PC-9 (cell line): ENCODE measurements at regions not wholly inside any gene's neighbourhood (a gene's known extent, or its start where the extent isn't known, plus 50 kb on each side); places are given as distances from the start of the nearest gene placed in this dataset.
"Not testable (repeated sequence)": the region's sequence is repeated elsewhere in the genome, so short reads cannot be mapped to it uniquely, and the experiment has no call there.

Experiments
- BruUV-seq: library from RNA; stranded (reverse); fragments of 400-500 nt; replicated peaks from 2 replicates; lab custom pipeline; 2021; lab: Mats Ljungman, UMichigan
- CTCF ChIA-PET: fragments of 300-600 bp; sonication (Branson Sonifier 250); formaldehyde crosslinking; loops from one replicate; lab custom pipeline; 2022; ENCODE audit warnings: antibody characterized with exemption; lab: Charles Lee
- POLR2A ChIA-PET: fragments of 300-600 bp; sonication (Branson Sonifier 250); formaldehyde crosslinking; loops from one replicate; lab custom pipeline; 2022; ENCODE audit warnings: antibody characterized with exemption; ENCODE audit not compliant: unreplicated experiment; lab: Charles Lee
- DNase-seq, 2 experiments: peaks; one replicate each; pipeline versions ENCODE4 v3.0.0 to v3.0.0-alpha.2; 2015 to 2022; ENCODE audit warnings: mixed read lengths in 1 of 2
- H2AFZ ChIP-seq: fragments of 200-600 bp; sonication (generic); 2 replicates; pipeline ENCODE4 v1.8.1; 2017; ENCODE audit warnings: antibody characterized with exemption
- H3F3A ChIP-seq: fragments of 200-600 bp; sonication (generic); 2 replicates; pipeline ENCODE4 v1.8.1; 2017; ENCODE audit warnings: antibody characterized with exemption, mild to moderate bottlenecking, low read depth; ENCODE audit not compliant: insufficient read depth
- H3K27ac ChIP-seq: fragments of 200-600 bp; sonication (generic); 2 replicates; pipeline ENCODE4 v1.6.1; 2016; ENCODE audit warnings: mixed run types
- H3K27me3 ChIP-seq: fragments of 200-600 bp; sonication (generic); 2 replicates; pipeline ENCODE4 v1.6.1; 2016; ENCODE audit warnings: low read depth, mixed run types; ENCODE audit not compliant: insufficient read depth
- H3K36me3 ChIP-seq: fragments of 200-600 bp; sonication (generic); 2 replicates; pipeline ENCODE4 v1.6.1; 2016; ENCODE audit warnings: low read depth, mixed run types
- H3K4me1 ChIP-seq: fragments of 200-600 bp; sonication (generic); replicated peaks from 2 replicates; pipeline ENCODE4 v1.6.1; 2016; ENCODE audit warnings: mixed run types; ENCODE audit not compliant: insufficient read depth
- H3K4me2 ChIP-seq: fragments of 200-600 bp; sonication (generic); 2 replicates; pipeline ENCODE4 v1.6.1; 2017; ENCODE audit warnings: mixed run types
- H3K4me3 ChIP-seq: fragments of 200-600 bp; sonication (generic); 2 replicates; pipeline ENCODE4 v1.6.1; 2016; ENCODE audit warnings: mixed run types
- H3K79me2 ChIP-seq: fragments of 200-600 bp; sonication (generic); 2 replicates; pipeline ENCODE4 v1.6.1; 2017; ENCODE audit warnings: low read depth, mixed run types
- H3K9me2 ChIP-seq: fragments of 200-600 bp; sonication (generic); 2 replicates; pipeline ENCODE4 v1.8.1; 2017; ENCODE audit warnings: mild to moderate bottlenecking; ENCODE audit not compliant: insufficient read depth
- H3K9me3 ChIP-seq: fragments of 200-600 bp; sonication (generic); 2 replicates; pipeline ENCODE4 v1.8.1; 2016; ENCODE audit warnings: low read depth; ENCODE audit not compliant: insufficient read depth
- H4K20me1 ChIP-seq: fragments of 200-600 bp; sonication (generic); 2 replicates; pipeline ENCODE4 v1.8.1; 2017; ENCODE audit not compliant: insufficient read depth
- CTCF ChIP-seq: fragments of 200-600 bp; sonication (generic); conservative IDR thresholded peaks from 2 replicates; pipeline ENCODE4 v1.6.1; 2017; ENCODE audit warnings: mixed run types, antibody characterized with exemption, mild to moderate bottlenecking, moderate library complexity
- EZH2 ChIP-seq: fragments of 200-600 bp; sonication (generic); IDR thresholded peaks from 2 replicates; pipeline ENCODE4 v1.8.0; 2017; ENCODE audit warnings: antibody characterized with exemption, low read depth
- intact Hi-C: fragments of 100-400 bp; cut with micrococcal nuclease; formaldehyde crosslinking; loops from one replicate; pipeline ENCODE4 v1.10.0; 2022; ENCODE audit not compliant: unreplicated experiment

GRCh38 chr15:25251700-25252390 lies 187.0 kb downstream of the UBE3A start:
- Histone ChIP-seq H3K9me3 (no peaks in the 10 kb centered on the region), H3K79me2 (no peaks in the 10 kb centered on the region), H3K27ac (no peak overlapping the region), H3K36me3 (no peaks in the 10 kb centered on the region), H3K9me2 (no peaks in the 10 kb centered on the region), H3K4me1 (no peaks in the 10 kb centered on the region), H3K4me2 (no peak overlapping the region), H3K27me3 (peaks cover 5% of the 10 kb centered on the region; the same call in 1 of the 2 replicates), H4K20me1 (no peaks in the 10 kb centered on the region), H3K4me3 (no peak overlapping the region), H2AFZ (no peak overlapping the region), H3F3A (no peaks in the 10 kb centered on the region)
- BruUV-seq: no TSS peak
- CTCF ChIA-PET: no interaction called here
- TF ChIP-seq EZH2 (no peak), CTCF (no peak)
- intact Hi-C loops: no loop called here
- POLR2A ChIA-PET: no interaction called here
- no peak for DNase-seq

GRCh38 chr15:25253048-25253973 lies 185.5 kb downstream of the UBE3A start:
- H3K4me1 ChIP-seq, H3K4me2 ChIP-seq, H3F3A ChIP-seq, H3K4me3 ChIP-seq, POLR2A ChIA-PET, DNase-seq, CTCF ChIA-PET, H4K20me1 ChIP-seq, BruUV-seq, H3K27ac ChIP-seq, H3K79me2 ChIP-seq, H2AFZ ChIP-seq, H3K9me3 ChIP-seq, H3K36me3 ChIP-seq, intact Hi-C loops, H3K27me3 ChIP-seq, H3K9me2 ChIP-seq: not testable (repeated sequence)

GRCh38 chr15:25268166-25268565 lies 170.7 kb downstream of the UBE3A start:
- TF ChIP-seq EZH2 (no peak), CTCF (0 out of 2 replicates have a peak, but pooled peaks have one; percentile 33)
- no peaks in the 10 kb centered on the region for H3K27me3 ChIP-seq
- no peaks in the 10 kb centered on the region for H3K4me1 ChIP-seq
- no peak overlapping the region for H3K4me2 ChIP-seq
- no TSS peak for BruUV-seq
- H3K9me2 ChIP-seq: no peaks in the 10 kb centered on the region
- POLR2A ChIA-PET: no interaction called here
- no peaks in the 10 kb centered on the region for H4K20me1 ChIP-seq
- H3K4me3 ChIP-seq: no peak overlapping the region
- H3K79me2 ChIP-seq: no peaks in the 10 kb centered on the region
- H2AFZ ChIP-seq: no peak overlapping the region
- CTCF ChIA-PET: no interaction called here
- no peaks in the 10 kb centered on the region for H3K36me3 ChIP-seq
- H3K27ac ChIP-seq: no peak overlapping the region
- no peaks in the 10 kb centered on the region for H3F3A ChIP-seq
- intact Hi-C loops: no loop called here
- no peaks in the 10 kb centered on the region for H3K9me3 ChIP-seq
- no peak for DNase-seq
